B cell (primary cell): ENCODE measurements at regions not wholly inside any gene's neighbourhood (a gene's known extent, or its start where the extent isn't known, plus 50 kb on each side); places are given as distances from the start of the nearest gene placed in this dataset.

ENCODE experiments used
- ATAC-seq: fragments of 200-7000 bp; cut with Tn5 transposase; one replicate; pipeline ENCODE4 v1.10.0; 2021; ENCODE audit warnings: low read depth, mild to moderate bottlenecking, moderate number of reproducible peaks, moderate library complexity
- CTCF ChIA-PET: fragments of 350-600 bp; sonication (Branson Sonifier 250); formaldehyde crosslinking; loops from one replicate; lab custom pipeline; 2021; ENCODE audit warnings: antibody characterized with exemption, inconsistent platforms; lab: Charles Lee
- POLR2A ChIA-PET: fragments of 350-600 bp; sonication (Branson Sonifier 250); formaldehyde crosslinking; loops from one replicate; lab custom pipeline; 2021; ENCODE audit warnings: antibody characterized with exemption; lab: Charles Lee
- DNase-seq: peaks from one replicate; pipeline ENCODE4 v3.0.0; 2013
- H2AFZ ChIP-seq: 2 replicates; pipeline ENCODE4 v1.6.1; 2012; ENCODE audit warnings: mild to moderate bottlenecking, low read depth, low read length; ENCODE audit not compliant: insufficient read depth, poor library complexity, severe bottlenecking
- H3K27ac ChIP-seq, 2 donors: 1 replicate in 1 of 2; 2 replicates in 1 of 2; pipeline ENCODE4 v1.5.1; 2012 to 2013; ENCODE audit warnings: low read length in 2 of 2, mild to moderate bottlenecking in 2 of 2, moderate library complexity in 1 of 2
- H3K27me3 ChIP-seq, 4 experiments: fragments of 200-600 bp in 1 of 4; sonication (generic) in 1 of 4; replicated peaks in 1 of 4; 1 replicate in 2 of 4; 2 replicates in 2 of 4; pipeline versions ENCODE4 v1.6.1 to v1.7.0; 2013 to 2016; ENCODE audit warnings: low read length in 3 of 4, mild to moderate bottlenecking in 2 of 4, mixed read lengths in 1 of 4, moderate library complexity in 1 of 4; ENCODE audit not compliant: insufficient read depth in 4 of 4, control insufficient read depth in 3 of 4; ENCODE audit errors: control extremely low read depth in 1 of 4
- H3K36me3 ChIP-seq, 2 experiments: replicated peaks in 1 of 2; 1 replicate in 1 of 2; 2 replicates in 1 of 2; pipeline versions ENCODE4 v1.6.1 to v1.7.1; 2013; ENCODE audit warnings: low read length in 1 of 2; ENCODE audit not compliant: insufficient read depth in 2 of 2, control insufficient read depth in 1 of 2; ENCODE audit errors: control extremely low read depth in 1 of 2, extremely low read depth in 1 of 2
- H3K4me1 ChIP-seq, 2 donors: fragments of 200-600 bp in 1 of 2; sonication (generic) in 1 of 2; 1 replicate in 1 of 2; 2 replicates in 1 of 2; pipeline versions ENCODE4 v1.5.1 to v1.6.1; 2013 to 2017; ENCODE audit warnings: low read length in 2 of 2; ENCODE audit not compliant: control insufficient read depth in 2 of 2, insufficient read depth in 2 of 2
- H3K4me2 ChIP-seq: replicated peaks from 2 replicates; pipeline ENCODE3; 2012; ENCODE audit warnings: mild to moderate bottlenecking, low read depth, low read length; ENCODE audit not compliant: poor library complexity, severe bottlenecking
- H3K4me3 ChIP-seq, 5 experiments: fragments of 200-600 bp in 1 of 5; sonication (generic) in 1 of 5; 1 replicate in 3 of 5; 2 replicates in 2 of 5; pipeline versions ENCODE4 v1.5.1 to v1.7.0; 2011 to 2016; ENCODE audit warnings: low read length in 4 of 5, mild to moderate bottlenecking in 4 of 5, low read depth in 2 of 5, control low read depth in 1 of 5, moderate library complexity in 1 of 5; ENCODE audit not compliant: insufficient read depth in 1 of 5; ENCODE audit errors: control extremely low read depth in 1 of 5, extremely low read depth in 1 of 5
- H3K79me2 ChIP-seq: fragments of 200-600 bp; sonication (generic); one replicate; pipeline ENCODE4 v1.6.0; 2016; ENCODE audit warnings: low read length; ENCODE audit not compliant: control insufficient read depth, insufficient read depth
- H3K9ac ChIP-seq: fragments of 200-600 bp; sonication (generic); 2 replicates; pipeline ENCODE4 v1.6.1; 2017; ENCODE audit warnings: mild to moderate bottlenecking, low read length, moderate library complexity
- H3K9me3 ChIP-seq, 3 donors: one replicate each; pipeline versions ENCODE4 v1.6.1 to v1.7.1; 2013; ENCODE audit warnings: low read length in 2 of 3; ENCODE audit not compliant: control insufficient read depth in 2 of 3, insufficient read depth in 1 of 3; ENCODE audit errors: control extremely low read depth in 1 of 3
- H4K20me1 ChIP-seq: 2 replicates; pipeline ENCODE4 v1.6.0; 2012; ENCODE audit warnings: mild to moderate bottlenecking, low read length; ENCODE audit not compliant: insufficient read depth, control insufficient read depth, poor library complexity, severe bottlenecking
- H3K27ac Mint-ChIP-seq: one replicate; pipeline ENCODE4 v1.8.0; 2021; ENCODE audit warnings: mixed read lengths
- H3K27me3 Mint-ChIP-seq: one replicate; pipeline ENCODE4 v1.8.0; 2021; ENCODE audit warnings: mixed read lengths
- H3K4me1 Mint-ChIP-seq: one replicate; pipeline ENCODE4 v1.8.0; 2021; ENCODE audit warnings: mixed read lengths
- H3K4me3 Mint-ChIP-seq: one replicate; pipeline ENCODE4 v1.8.0; 2021; ENCODE audit warnings: mixed read lengths
- H3K9me3 Mint-ChIP-seq: one replicate; pipeline ENCODE4 v1.8.0; 2022; ENCODE audit warnings: mixed read lengths; ENCODE audit not compliant: insufficient read depth
- EZH2 ChIP-seq: IDR thresholded peaks from 2 replicates; pipeline ENCODE4 v1.6.1; 2012; ENCODE audit warnings: borderline replicate concordance, low read depth, mild to moderate bottlenecking, moderate library complexity, low read length; ENCODE audit not compliant: insufficient read depth, poor library complexity, severe bottlenecking
- WGBS: methylation state at CpG from one replicate; pipeline ENCODE4 v1.1.5; 2013; ENCODE audit warnings: missing lambda C conversion rate; ENCODE audit not compliant: insufficient coverage; 5-methylcytosine and 5-hydroxymethylcytosine counted together
- intact Hi-C: fragments of 100-400 bp; cut with micrococcal nuclease; formaldehyde crosslinking; loops from one replicate; pipeline ENCODE4 v1.10.0; 2022
- TF ChIP-seq, protein P1 (sequence below): fragments of 200-600 bp; IDR thresholded peaks from one replicate; pipeline ENCODE4 v1.8.0; 2022; ENCODE audit warnings: antibody characterized with exemption, mild to moderate bottlenecking

DNA sequence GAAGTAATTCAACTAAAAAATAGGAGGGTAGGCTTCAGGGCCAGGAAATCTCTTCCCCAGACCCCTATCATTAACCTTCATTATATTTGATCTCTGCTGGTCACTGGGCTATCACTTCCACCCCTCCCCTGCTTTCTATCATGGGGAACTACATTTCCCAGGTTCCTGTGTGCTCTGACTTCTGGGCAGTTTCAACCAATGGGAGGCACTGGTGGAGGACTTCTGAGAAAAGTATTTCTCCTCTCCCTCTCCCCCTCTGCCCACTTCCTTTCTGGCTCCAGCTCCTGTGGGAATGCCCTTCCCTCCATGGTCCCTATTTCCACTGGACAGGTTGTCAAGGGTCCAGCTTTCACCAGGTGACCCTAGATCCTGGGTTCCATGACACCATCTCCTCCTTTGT is 364.4 kb downstream of the C16orf95 start:
- Histone ChIP-seq H3K9me3 (peaks cover 0 to 6% (median 0%) of the 10 kb centered on the region in 3 donors), H3K9ac (no peak overlapping the region), H3K79me2 (no peaks in the 10 kb centered on the region), H3K4me2 (no peak overlapping the region), H3K27ac (no peak overlapping the region), H3K4me1 (no peaks in the 10 kb centered on the region), H3K36me3 (no peaks in the 10 kb centered on the region), H3K27me3 (peaks cover 0 to 6% (median 0%) of the 10 kb centered on the region in 4 experiments), H4K20me1 (no peaks in the 10 kb centered on the region), H3K4me3 (no peak overlapping the region), H2AFZ (no peak overlapping the region)
- CTCF ChIA-PET = no interaction called here
- H3K4me3 Mint-ChIP-seq = no peak overlapping the region
- no peaks in the 10 kb centered on the region for H3K9me3 Mint-ChIP-seq
- TF ChIP-seq, protein P1, sequence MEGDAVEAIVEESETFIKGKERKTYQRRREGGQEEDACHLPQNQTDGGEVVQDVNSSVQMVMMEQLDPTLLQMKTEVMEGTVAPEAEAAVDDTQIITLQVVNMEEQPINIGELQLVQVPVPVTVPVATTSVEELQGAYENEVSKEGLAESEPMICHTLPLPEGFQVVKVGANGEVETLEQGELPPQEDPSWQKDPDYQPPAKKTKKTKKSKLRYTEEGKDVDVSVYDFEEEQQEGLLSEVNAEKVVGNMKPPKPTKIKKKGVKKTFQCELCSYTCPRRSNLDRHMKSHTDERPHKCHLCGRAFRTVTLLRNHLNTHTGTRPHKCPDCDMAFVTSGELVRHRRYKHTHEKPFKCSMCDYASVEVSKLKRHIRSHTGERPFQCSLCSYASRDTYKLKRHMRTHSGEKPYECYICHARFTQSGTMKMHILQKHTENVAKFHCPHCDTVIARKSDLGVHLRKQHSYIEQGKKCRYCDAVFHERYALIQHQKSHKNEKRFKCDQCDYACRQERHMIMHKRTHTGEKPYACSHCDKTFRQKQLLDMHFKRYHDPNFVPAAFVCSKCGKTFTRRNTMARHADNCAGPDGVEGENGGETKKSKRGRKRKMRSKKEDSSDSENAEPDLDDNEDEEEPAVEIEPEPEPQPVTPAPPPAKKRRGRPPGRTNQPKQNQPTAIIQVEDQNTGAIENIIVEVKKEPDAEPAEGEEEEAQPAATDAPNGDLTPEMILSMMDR = no peak
- TF ChIP-seq EZH2 = no peak
- H3K27me3 Mint-ChIP-seq = peaks cover 6% of the 10 kb centered on the region
- no peak for ATAC-seq
- peaks cover 2% of the 10 kb centered on the region for H3K4me1 Mint-ChIP-seq
- no peak overlapping the region for H3K27ac Mint-ChIP-seq
- POLR2A ChIA-PET = no interaction called here
- intact Hi-C loops = no loop called here
- DNase-seq = no peak

GRCh38 chr16:86953631-86954391 is 363.4 kb downstream of the C16orf95 start:
- TF ChIP-seq, protein P1 = no peak
- no peak for TF ChIP-seq EZH2
- H3K9me3 ChIP-seq = peaks cover 0 to 6% (median 0%) of the 10 kb centered on the region in 3 donors
- H3K36me3 ChIP-seq = no peaks in the 10 kb centered on the region
- Mint-ChIP-seq H3K4me3 (no peak overlapping the region), H3K4me1 (peaks cover 2% of the 10 kb centered on the region), H3K27ac (no peak overlapping the region), H3K27me3 (peaks cover 17% of the 10 kb centered on the region), H3K9me3 (no peaks in the 10 kb centered on the region)
- CTCF ChIA-PET = no interaction called here
- intact Hi-C loops = no loop called here
- POLR2A ChIA-PET = no interaction called here
- DNase-seq = no peak
- no peaks in the 10 kb centered on the region for H3K4me1 ChIP-seq
- no peak overlapping the region for H3K27ac ChIP-seq
- no peak overlapping the region for H3K4me2 ChIP-seq
- no peaks in the 10 kb centered on the region for H4K20me1 ChIP-seq
- H3K4me3 ChIP-seq = no peak overlapping the region
- 66% methylated on average over 24 of the region's 29 CpGs for WGBS
- H3K9ac ChIP-seq = no peak overlapping the region
- H2AFZ ChIP-seq = no peak overlapping the region
- H3K79me2 ChIP-seq = no peaks in the 10 kb centered on the region
- ATAC-seq = no peak
- peaks cover 0 to 8% (median 0%) of the 10 kb centered on the region in 4 experiments for H3K27me3 ChIP-seq
